Retinal pigment epithelial cell (primary cell): ENCODE measurements at regions not wholly inside any gene's neighbourhood (a gene's known extent, or its start where the extent isn't known, plus 50 kb on each side); places are given as distances from the start of the nearest gene placed in this dataset.

ENCODE experiments used
- DNase-seq: peaks from one replicate; pipeline ENCODE4 v3.0.0-alpha.2; 2010; ENCODE audit warnings: low read depth
- H3K4me3 ChIP-seq: 2 replicates; pipeline ENCODE4 v1.5.1; 2011; ENCODE audit warnings: mild to moderate bottlenecking, low read length, control low read depth, moderate library complexity
- CTCF ChIP-seq: conservative IDR thresholded peaks from 2 replicates; pipeline ENCODE4 v1.5.1; 2011; ENCODE audit warnings: low read depth, low read length, control low read depth, inconsistent platforms

- no peak for TF ChIP-seq CTCF
- no peak for DNase-seq
- H3K4me3 ChIP-seq = no peak overlapping the region
Observed at GRCh38 chr4:134740290-134740689, 538.7 kb upstream of the PABPC4L start.

- no peak for DNase-seq
- TF ChIP-seq CTCF = no peak
- no peak overlapping the region for H3K4me3 ChIP-seq
Observed at GRCh38 chr4:134735901-134736300, 534.3 kb upstream of the PABPC4L start.

DNA sequence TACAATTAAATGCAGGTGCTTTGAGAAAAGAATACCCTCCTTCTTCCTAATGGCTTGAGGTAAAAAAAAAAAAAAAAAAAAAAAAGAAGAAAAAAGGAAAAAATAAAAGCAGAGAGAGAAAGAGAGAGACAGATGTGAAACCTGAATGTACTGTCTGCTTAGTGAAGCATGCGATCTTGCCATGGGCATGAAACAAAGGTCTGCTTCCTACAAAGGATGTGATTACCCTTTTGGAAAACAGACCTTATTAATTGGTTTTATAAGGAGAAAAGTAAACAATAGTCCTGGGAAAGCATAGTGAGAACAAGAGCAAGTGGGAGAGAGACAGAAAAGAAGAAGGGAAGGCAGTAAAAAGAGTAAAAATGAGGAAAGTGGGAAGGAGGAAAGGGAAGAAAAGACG, 526.1 kb upstream of the PABPC4L start:
- no peak for DNase-seq
- no peak for TF ChIP-seq CTCF
- H3K4me3 ChIP-seq = no peak overlapping the region

DNA sequence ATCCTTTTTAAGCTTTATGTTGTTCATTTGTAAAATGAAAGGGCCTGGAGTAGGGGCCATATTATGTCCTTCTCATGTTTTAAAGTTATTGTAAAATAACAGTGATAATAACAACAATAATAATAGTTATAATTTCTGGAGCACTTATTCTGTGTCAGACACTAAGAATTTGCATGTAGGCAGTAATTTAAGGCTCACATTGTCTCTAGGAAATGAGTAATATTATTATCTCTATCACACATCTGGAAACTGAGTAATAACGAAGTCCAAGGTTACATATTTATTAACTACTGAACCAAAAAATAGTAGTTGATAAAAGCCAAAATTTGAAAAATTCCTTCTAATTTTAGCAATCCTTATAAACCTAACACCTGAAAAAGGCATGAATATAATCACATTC, 520.7 kb upstream of the PABPC4L start:
- TF ChIP-seq CTCF = no peak
- DNase-seq = no peak
- H3K4me3 ChIP-seq = no peak overlapping the region

DNA sequence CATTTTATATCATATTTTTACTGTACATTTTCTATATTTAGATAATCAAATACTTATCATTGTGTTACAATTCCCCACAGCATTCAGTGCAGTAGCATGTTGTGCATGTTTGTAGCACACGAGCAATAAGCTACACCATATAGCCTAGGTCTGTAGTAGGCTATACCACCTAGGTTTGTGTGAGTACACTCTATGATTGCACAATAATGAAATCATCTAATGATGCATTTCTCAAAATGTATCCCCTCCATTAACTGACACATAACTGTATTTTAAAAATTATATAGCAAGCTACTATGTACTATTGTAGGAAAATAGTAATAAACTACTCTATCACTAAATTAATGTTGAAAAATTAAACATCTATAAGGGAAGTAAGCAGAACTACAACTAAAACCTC, 518.4 kb upstream of the PABPC4L start:
- no peak for DNase-seq
- TF ChIP-seq CTCF = no peak

DNA sequence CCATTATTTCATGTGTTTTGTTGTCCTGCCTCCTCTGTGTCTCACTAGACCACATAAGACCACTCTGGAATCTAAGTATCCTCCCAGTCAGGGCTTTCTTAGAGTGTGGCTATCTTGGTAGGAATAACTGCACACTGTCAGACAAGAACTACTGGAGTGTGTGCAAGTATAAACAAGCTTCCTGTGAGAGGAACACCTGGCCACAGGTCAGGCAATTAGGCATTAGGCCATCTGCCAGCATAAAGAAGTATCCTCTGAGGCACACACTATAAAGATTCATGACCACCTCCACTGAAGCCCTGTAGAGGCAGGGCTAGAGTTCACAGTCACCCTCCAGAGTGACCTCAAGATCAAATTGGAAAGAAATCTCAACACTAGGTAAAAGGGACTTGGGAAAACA, 507.0 kb upstream of the PABPC4L start:
- DNase-seq = no peak
- no peak overlapping the region for H3K4me3 ChIP-seq
- TF ChIP-seq CTCF = no peak

More for the DNA sequence above, 518.4 kb upstream of the PABPC4L start:
- no peak overlapping the region for H3K4me3 ChIP-seq

DNA sequence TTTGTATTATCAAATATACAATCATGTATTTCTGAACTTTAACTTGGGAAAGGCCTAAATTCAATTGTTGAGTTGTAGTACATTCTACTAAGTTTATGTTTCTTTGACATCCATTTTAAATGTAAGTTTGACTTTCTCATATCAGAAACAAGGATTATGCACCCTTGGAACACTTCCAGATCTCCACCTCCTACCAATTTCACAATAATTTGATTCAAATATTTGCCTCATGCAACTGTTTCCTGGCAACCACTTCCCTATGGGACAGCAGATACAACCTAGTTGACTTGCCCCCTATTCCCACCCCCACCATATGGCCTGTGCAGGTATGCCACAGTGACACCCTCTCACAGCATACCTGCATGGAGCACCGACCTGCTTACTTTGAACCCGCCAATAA, 506.4 kb upstream of the PABPC4L start:
- peak; percentile 19 for DNase-seq
- no peak overlapping the region for H3K4me3 ChIP-seq
- TF ChIP-seq CTCF = no peak
